GM03348 (cell line): ENCODE measurements at regions not wholly inside any gene's neighbourhood (a gene's known extent, or its start where the extent isn't known, plus 50 kb on each side); places are given as distances from the start of the nearest gene placed in this dataset.
"Not testable (repeated sequence)": the region's sequence is repeated elsewhere in the genome, so short reads cannot be mapped to it uniquely, and the experiment has no call there.

Experiments
- DNase-seq: peaks from one replicate; pipeline ENCODE4 v3.0.0; 2012; ENCODE audit warnings: low spot score

- no peak for DNase-seq
Measured at GRCh38 chr13:80547885-80548825, 207.2 kb upstream of the SPRY2 start.

- no peak for DNase-seq
Measured at GRCh38 chr13:80547341-80547740, 206.4 kb upstream of the SPRY2 start.

GRCh38 chr13:80533175-80533574, 192.2 kb upstream of the SPRY2 start:
- no peak for DNase-seq

- no peak for DNase-seq
Measured at GRCh38 chr13:80530902-80531301, 190.0 kb upstream of the SPRY2 start.

- no peak for DNase-seq
Measured at GRCh38 chr13:80530191-80530590, 189.3 kb upstream of the SPRY2 start.

- no peak for DNase-seq
Measured at GRCh38 chr13:80529734-80530133, 188.8 kb upstream of the SPRY2 start.

- DNase-seq: no peak
Measured at GRCh38 chr13:80528733-80529132, 187.8 kb upstream of the SPRY2 start.

- no peak for DNase-seq
Measured at GRCh38 chr13:80527400-80527799, 186.5 kb upstream of the SPRY2 start.

GRCh38 chr13:80524447-80525215, 183.7 kb upstream of the SPRY2 start:
- no peak for DNase-seq

GRCh38 chr13:80523134-80523533, 182.2 kb upstream of the SPRY2 start:
- DNase-seq: no peak

- not testable (repeated sequence) for DNase-seq
Measured at GRCh38 chr13:80522463-80522862, 181.5 kb upstream of the SPRY2 start.

- no peak for DNase-seq
Measured at GRCh38 chr13:80516818-80517348, 176.0 kb upstream of the SPRY2 start.

GRCh38 chr13:80515296-80515695, 174.4 kb upstream of the SPRY2 start:
- DNase-seq: no peak

- DNase-seq: no peak
Measured at GRCh38 chr13:80513196-80513595, 172.3 kb upstream of the SPRY2 start.

- DNase-seq: no peak
Measured at GRCh38 chr13:80510686-80511085, 169.8 kb upstream of the SPRY2 start.

- DNase-seq: no peak
Measured at GRCh38 chr13:80509264-80509663, 168.3 kb upstream of the SPRY2 start.

- no peak for DNase-seq
Measured at GRCh38 chr13:80508031-80508430, 167.1 kb upstream of the SPRY2 start.

- DNase-seq: no peak
Measured at GRCh38 chr13:80504453-80504852, 163.5 kb upstream of the SPRY2 start.

- no peak for DNase-seq
Measured at GRCh38 chr13:80502359-80502758, 161.4 kb upstream of the SPRY2 start.

- no peak for DNase-seq
Measured at GRCh38 chr13:80501556-80501955, 160.6 kb upstream of the SPRY2 start.

GRCh38 chr13:80499536-80500290, 158.8 kb upstream of the SPRY2 start:
- no peak for DNase-seq

GRCh38 chr13:80498433-80498832, 157.5 kb upstream of the SPRY2 start:
- no peak for DNase-seq
